Ascending aorta (tissue), 2 donors: ENCODE measurements at regions not wholly inside any gene's neighbourhood (a gene's known extent, or its start where the extent isn't known, plus 50 kb on each side); places are given as distances from the start of the nearest gene placed in this dataset.

Experiments
- DNase-seq, 2 donors: peaks; one replicate each; pipeline ENCODE4 v3.0.0-alpha.2; 2019; ENCODE audit warnings: low spot score in 2 of 2
- H3K27ac ChIP-seq, 2 donors: fragments of 200-600 bp; sonication (generic); one replicate each; pipeline ENCODE4 v1.5.1; 2016 to 2017; ENCODE audit warnings: mild to moderate bottlenecking in 1 of 2
- H3K27me3 ChIP-seq: fragments of 200-600 bp; sonication (generic); one replicate; pipeline ENCODE4 v1.5.1; 2017
- H3K36me3 ChIP-seq, 2 donors: fragments of 200-600 bp; sonication (generic); one replicate each; pipeline ENCODE4 v1.5.1; 2016
- H3K4me1 ChIP-seq, 2 donors: fragments of 200-600 bp; sonication (generic); one replicate each; pipeline ENCODE4 v1.5.1; 2016 to 2017; ENCODE audit warnings: mild to moderate bottlenecking in 1 of 2
- H3K4me3 ChIP-seq, 2 donors: fragments of 200-600 bp; sonication (generic); one replicate each; pipeline ENCODE4 v1.5.1; 2016 to 2017; ENCODE audit warnings: mild to moderate bottlenecking in 1 of 2
- H3K9me3 ChIP-seq, 2 donors: fragments of 200-600 bp; sonication (generic); one replicate each; pipeline ENCODE4 v1.5.1; 2016
- intact Hi-C: fragments of 100-400 bp; cut with DNase I; formaldehyde crosslinking; loops from one replicate; pipeline ENCODE4 v1.15.1; 2023
- TF ChIP-seq, protein P1 (sequence below), 3 experiments: fragments of 200-600 bp in 2 of 3; fragments of 450-650 bp in 1 of 3; sonication (generic) in 2 of 3; IDR thresholded peaks; one replicate each; pipeline ENCODE4 v1.5.1; 2016 to 2019; ENCODE audit warnings: antibody characterized with exemption in 3 of 3, mild to moderate bottlenecking in 1 of 3, moderate library complexity in 1 of 3

DNA sequence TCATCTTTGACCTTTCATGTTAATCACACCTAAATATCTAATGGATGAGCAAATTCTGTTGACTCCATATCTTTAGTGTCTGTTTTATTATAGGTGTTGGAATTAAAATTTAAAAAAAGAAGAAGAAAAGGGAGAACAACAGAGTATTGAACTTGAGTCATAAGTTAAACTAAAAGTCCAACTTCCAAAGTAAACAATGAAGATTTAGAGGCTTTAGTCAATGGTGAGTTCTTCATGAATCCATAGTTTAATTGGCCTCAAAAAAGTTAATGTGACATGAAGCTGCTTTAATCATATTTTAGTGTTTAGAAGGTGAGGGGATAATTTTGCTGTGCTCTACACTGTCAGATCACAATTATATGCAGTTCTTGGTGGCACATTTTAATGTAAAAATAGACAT is 288.2 kb upstream of the RORA start:
- Histone ChIP-seq H3K27ac (no peak overlapping the region), H3K27me3 (no peaks in the 10 kb centered on the region), H3K4me1 (no peaks in the 10 kb centered on the region), H3K36me3 (no peaks in the 10 kb centered on the region), H3K4me3 (no peak overlapping the region), H3K9me3 (no peaks in the 10 kb centered on the region)
- intact Hi-C loops: no loop called here
- no peak for DNase-seq
- TF ChIP-seq, protein P1, sequence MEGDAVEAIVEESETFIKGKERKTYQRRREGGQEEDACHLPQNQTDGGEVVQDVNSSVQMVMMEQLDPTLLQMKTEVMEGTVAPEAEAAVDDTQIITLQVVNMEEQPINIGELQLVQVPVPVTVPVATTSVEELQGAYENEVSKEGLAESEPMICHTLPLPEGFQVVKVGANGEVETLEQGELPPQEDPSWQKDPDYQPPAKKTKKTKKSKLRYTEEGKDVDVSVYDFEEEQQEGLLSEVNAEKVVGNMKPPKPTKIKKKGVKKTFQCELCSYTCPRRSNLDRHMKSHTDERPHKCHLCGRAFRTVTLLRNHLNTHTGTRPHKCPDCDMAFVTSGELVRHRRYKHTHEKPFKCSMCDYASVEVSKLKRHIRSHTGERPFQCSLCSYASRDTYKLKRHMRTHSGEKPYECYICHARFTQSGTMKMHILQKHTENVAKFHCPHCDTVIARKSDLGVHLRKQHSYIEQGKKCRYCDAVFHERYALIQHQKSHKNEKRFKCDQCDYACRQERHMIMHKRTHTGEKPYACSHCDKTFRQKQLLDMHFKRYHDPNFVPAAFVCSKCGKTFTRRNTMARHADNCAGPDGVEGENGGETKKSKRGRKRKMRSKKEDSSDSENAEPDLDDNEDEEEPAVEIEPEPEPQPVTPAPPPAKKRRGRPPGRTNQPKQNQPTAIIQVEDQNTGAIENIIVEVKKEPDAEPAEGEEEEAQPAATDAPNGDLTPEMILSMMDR (IDR thresholded peaks at IDR 0.05): no peak

DNA sequence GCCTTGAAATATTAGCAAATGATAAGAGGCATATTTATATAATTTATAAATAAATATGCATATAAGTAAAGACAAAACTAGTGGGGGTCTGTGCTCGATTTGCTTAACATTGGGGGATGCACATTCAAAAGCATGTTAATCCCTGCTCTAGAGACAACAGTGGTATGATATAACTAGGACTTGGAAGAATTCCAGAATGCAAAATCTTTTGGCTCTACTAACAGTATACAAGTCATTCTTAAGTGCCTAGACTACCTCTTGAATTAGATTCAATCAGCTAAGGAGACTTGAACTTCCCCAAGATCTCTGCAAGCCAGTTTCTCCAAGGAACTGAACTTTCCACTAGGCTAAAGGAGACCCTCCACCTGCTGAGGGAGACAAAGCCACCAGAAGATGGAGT is 282.7 kb upstream of the RORA start:
- Histone ChIP-seq H3K4me3 (no peak overlapping the region), H3K4me1 (no peaks in the 10 kb centered on the region)
- intact Hi-C loops: no loop called here

DNA sequence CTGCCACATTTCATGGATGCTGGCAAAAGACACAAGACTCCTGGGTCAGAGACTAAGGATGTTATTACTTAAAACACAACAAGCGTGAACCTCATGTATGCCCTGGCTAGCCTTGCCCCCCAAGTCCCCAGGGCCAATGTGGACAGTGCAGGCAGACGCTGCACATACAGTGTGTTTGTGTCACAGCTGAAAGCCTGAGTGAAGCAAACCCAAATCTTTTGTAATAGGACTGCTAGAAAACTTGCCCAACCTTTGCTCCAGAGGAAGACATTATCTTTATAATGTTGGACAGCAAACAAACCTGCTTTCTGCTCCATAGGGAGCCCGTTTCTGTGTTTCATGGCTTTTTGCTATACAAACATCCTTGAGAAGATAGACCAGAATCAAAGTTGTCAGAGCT is 282.0 kb upstream of the RORA start:
- TF ChIP-seq, protein P1 (IDR thresholded peaks at IDR 0.05): no peak
- no peaks in the 10 kb centered on the region for H3K27me3 ChIP-seq
- no peaks in the 10 kb centered on the region for H3K36me3 ChIP-seq
- H3K4me3 ChIP-seq: no peak overlapping the region
- H3K27ac ChIP-seq: no peak overlapping the region
- H3K4me1 ChIP-seq: no peaks in the 10 kb centered on the region
- no peak for DNase-seq
- no peaks in the 10 kb centered on the region for H3K9me3 ChIP-seq
- intact Hi-C loops: no loop called here

More for the DNA sequence above, 282.7 kb upstream of the RORA start:
- Histone ChIP-seq H3K27me3 (no peaks in the 10 kb centered on the region), H3K27ac (no peak overlapping the region), H3K36me3 (no peaks in the 10 kb centered on the region), H3K9me3 (no peaks in the 10 kb centered on the region)
- no peak for DNase-seq
- TF ChIP-seq, protein P1 (IDR thresholded peaks at IDR 0.05): no peak

DNA sequence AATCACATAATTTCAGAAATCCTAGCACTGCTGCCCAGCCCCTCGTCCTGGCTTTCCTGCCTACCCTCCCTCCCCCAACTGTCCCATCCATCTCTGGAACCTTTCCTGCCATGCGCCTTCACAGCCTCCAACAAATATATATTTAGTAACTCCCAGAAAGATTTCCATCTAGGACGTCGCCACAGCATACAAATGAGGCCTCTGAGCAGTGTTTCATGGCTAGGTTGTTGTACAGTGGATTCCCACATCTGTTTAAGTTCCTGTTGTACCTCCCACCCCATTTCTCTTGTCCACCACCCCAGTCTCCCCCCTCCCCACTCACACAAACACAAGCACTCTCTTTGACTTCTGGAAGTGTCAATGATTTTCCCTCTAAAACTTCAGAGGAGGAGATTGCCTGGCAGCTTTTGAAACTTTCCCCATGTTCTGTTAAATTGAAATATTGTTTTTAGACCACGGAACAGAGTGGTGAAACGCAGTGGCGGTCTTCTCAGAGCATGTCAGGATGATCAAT is 280.3 kb upstream of the RORA start:
- intact Hi-C loops: no loop called here
- Histone ChIP-seq H3K4me3 (no peak overlapping the region), H3K36me3 (no peaks in the 10 kb centered on the region), H3K9me3 (no peaks in the 10 kb centered on the region), H3K27ac (no peak overlapping the region), H3K4me1 (no peaks in the 10 kb centered on the region), H3K27me3 (no peaks in the 10 kb centered on the region)
- TF ChIP-seq, protein P1 (IDR thresholded peaks at IDR 0.05): no peak
- no peak for DNase-seq

DNA sequence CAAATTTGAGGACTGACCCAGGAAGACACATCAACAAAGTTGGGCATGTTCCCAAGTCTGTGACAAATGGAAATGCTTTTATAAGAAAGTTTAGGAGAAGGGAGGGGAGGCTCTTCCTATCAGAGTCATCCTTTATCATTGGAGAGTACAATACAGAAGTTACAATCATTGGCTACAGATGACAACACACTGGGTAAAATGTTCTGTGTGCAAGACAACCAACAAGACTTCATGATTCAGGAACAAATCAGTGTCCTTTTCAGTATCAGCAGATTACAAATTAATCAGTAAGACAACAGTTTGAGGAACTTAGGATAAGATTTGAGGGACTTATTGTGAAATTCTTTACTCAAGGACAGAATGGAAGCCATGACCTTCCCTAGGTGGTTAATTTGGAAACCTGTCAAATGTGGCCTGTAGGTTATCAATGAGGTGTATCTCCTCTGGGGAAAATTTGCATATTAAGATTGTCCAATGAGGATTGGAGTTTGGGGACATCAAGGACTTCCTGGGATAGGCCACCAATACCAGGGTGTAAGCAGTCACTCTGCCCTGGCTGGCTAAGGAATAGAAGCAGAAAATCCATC is 274.4 kb upstream of the RORA start:
- H3K36me3 ChIP-seq: no peaks in the 10 kb centered on the region
- DNase-seq: no peak

More for the DNA sequence above, 274.4 kb upstream of the RORA start:
- Histone ChIP-seq H3K27me3 (no peaks in the 10 kb centered on the region), H3K27ac (no peak overlapping the region), H3K9me3 (no peaks in the 10 kb centered on the region), H3K4me1 (no peaks in the 10 kb centered on the region), H3K4me3 (no peak overlapping the region)
- intact Hi-C loops: no loop called here
- TF ChIP-seq, protein P1 (IDR thresholded peaks at IDR 0.05): no peak
